Activated T-helper 1 cell treated with Interleukin-2 at 50 U/mL for 16 hours (primary cell): ENCODE measurements at regions not wholly inside any gene's neighbourhood (a gene's known extent, or its start where the extent isn't known, plus 50 kb on each side); places are given as distances from the start of the nearest gene placed in this dataset.
A peak's percentile ranks its signal among the peaks of the same experiment; 100 is the strongest.
"Not testable (repeated sequence)": the region's sequence is repeated elsewhere in the genome, so short reads cannot be mapped to it uniquely, and the experiment has no call there.

Experiments
- DNase-seq: peaks from one replicate; pipeline ENCODE4 v3.0.0-alpha.2; 2020; ENCODE audit warnings: low read depth

GRCh38 chr4:26175905-26176470 lies 144.8 kb upstream of the RBPJ start:
- DNase-seq: no peak

GRCh38 chr4:26176598-26177149 lies 144.1 kb upstream of the RBPJ start:
- no peak for DNase-seq

- DNase-seq: no peak
These were observed 142.0 kb upstream of the RBPJ start for GRCh38 chr4:26178854-26179253.

DNA sequence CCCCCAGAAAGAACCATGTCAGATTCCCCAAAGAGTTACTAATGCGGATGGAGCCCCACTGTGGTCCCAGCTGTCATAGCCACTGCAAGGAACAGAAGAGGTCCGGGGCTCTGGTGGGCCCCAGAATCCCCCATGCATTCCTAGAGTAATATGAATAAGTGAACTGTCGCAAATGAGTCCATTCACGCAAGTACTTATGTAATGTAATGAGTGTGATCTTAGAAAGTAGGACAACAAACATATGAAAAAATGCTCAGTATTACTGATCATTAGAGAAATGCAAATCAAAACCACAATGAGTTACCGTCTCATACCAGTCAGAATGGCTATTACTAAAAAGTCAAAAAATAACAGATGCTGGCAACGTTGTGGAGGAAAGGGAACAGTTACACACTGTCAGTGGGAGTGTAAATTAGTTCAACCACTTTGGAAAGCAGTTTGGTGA lies 141.5 kb upstream of the RBPJ start:
- DNase-seq: no peak

DNA sequence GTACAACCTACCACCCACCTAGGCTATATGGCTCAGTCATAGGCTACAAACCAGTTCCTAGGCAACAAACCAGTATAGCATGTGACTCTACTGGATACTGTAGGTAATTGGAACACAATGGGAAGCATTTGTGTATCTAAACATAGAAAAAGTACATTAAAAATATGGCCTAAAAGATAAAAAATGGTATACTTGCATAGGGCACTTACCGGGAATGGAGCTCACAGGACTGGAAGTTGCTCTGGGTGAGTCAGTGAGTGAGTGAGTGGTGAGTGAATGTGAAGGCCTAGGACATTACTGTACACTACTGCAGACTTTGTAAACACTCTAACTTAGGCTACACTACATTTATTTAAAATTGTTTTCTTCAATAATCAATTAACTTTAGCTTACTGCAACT lies 139.2 kb upstream of the RBPJ start:
- no peak for DNase-seq

DNA sequence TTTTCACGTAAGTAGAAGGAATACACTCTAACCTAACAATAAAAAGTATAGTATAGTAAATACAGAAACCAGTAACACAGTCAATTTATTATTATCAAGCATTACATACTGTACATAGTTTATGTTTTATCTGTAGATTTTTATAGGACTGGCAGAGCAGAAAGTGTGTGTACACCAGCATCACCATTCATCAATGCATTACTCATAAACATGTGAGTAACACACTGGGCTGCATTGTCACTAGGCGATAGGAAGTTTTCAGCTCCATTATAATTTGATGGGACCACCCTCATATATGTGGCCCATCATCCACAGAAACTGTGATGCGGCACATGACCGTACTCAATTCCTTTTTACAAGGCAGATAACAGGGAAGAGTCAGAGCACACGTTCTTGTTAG lies 137.8 kb upstream of the RBPJ start:
- no peak for DNase-seq

GRCh38 chr4:26185436-26185835 lies 135.4 kb upstream of the RBPJ start:
- DNase-seq: no peak

- DNase-seq: no peak
These were observed 129.5 kb upstream of the RBPJ start for GRCh38 chr4:26191353-26191752.

GRCh38 chr4:26192899-26193869 lies 127.6 kb upstream of the RBPJ start:
- no peak for DNase-seq

- no peak for DNase-seq
These were observed 126.0 kb upstream of the RBPJ start for GRCh38 chr4:26194764-26195163.

- DNase-seq: no peak
These were observed 124.2 kb upstream of the RBPJ start for GRCh38 chr4:26196567-26196966.

DNA sequence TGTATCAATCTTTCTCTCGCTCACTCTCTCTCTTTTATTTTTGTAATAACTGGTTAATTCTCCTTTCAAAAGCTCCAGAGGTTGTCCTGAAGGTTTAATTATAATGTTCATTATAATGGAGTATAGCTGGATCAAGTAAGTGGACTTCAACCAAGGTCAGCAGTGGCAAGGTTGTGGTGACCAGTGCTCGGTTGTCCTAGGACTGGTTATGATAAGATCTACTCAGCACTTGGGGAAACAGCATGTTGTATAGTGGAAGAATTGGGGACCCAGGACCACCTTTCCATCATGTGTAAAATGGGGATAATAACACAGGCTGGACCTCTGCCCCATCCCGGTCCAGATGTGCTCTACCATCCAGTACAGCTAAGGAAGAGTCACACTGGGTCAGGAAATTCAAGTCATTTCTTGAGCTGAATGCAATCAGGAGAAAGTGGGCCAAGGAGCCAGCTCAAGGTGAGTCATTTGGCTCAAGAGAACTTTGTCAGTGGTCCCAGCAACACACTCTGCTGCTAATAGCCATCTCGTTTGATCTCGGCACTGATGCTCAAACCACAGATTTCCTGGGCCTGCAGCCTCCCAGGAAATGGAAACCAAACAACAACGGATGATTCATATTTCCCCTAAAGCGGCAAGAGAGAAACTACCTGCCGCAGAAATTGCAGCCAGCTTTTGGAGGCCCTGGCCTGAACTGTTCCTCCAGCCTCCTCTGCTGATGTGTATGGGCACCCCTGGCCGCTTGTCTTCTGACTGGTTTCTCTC lies 123.6 kb upstream of the RBPJ start:
- DNase-seq: peak; percentile 48

GRCh38 chr4:26198931-26199330 lies 121.9 kb upstream of the RBPJ start:
- not testable (repeated sequence) for DNase-seq

- DNase-seq: no peak
These were observed 121.2 kb upstream of the RBPJ start for GRCh38 chr4:26199596-26199995.

- no peak for DNase-seq
These were observed 119.7 kb upstream of the RBPJ start for GRCh38 chr4:26201120-26201519.

DNA sequence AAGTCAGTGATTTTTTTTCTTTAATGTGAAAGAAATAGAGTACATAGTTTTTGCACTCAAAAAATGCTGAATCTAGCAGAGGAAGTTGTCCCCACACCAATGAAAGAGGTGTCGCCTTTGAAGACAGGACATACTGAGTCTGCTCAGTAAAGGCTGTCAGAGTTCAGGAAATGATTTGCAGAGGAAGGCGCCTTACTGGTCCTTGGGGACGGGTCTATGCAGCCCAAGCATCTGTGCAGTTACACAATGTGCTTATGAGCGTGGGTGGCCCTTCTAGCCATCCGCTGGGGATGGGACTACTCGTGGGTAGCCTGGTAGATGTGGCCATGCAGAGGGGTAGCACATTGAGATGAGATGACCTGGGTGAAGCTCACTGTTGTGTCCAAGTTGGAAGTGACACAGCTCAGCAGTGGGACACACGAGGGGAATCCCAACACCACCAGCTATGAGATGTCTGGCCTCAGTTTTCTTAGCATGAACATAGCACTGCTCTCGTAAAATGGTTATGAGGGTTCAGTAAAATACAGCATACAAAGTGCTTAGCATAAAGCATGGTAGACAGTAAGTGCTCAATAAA lies 116.5 kb upstream of the RBPJ start:
- peak; percentile 2 for DNase-seq

DNA sequence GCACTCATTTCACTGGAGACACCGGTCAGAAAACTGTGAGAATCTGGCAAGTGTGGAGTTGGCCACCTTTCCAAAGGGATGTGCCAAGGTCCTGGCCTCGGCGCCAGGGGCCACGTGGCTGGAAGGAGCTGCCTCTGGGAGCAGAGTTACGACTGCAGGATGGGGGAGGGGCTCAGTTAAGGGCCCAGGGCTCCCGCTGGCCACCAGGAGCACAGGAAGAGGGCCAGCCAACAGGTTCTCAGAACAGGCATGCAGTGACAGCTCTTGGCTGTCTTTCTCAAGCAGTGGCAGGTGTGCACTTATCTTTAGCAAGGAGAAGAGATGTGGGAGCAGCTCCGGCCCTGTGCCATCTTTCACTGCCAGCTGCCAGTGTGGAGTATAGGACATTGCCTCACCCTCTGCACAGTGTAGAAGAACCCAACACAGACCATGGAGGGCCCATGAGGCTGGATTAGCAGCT lies 115.9 kb upstream of the RBPJ start:
- DNase-seq: no peak

DNA sequence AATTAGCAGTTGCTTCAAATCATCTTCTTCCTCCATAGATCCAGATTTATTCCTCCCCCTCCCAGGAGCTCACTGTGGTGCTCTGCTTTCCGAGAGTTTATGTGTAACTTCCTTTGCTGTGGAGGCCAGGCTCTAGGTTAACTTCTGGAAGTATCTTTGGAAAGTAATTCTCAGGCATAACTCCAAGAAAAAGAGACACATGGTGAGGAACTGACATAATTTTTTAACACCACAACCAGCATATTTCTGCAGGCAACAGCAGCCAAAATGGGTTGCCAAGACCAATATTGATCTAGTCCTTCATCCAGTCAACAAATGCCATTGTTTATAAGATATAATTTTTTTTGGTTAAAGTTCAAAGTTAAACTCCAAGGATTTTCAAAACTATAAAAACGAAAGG lies 114.5 kb upstream of the RBPJ start:
- DNase-seq: no peak

- DNase-seq: no peak
These were observed 113.8 kb upstream of the RBPJ start for GRCh38 chr4:26206999-26207398.

GRCh38 chr4:26207631-26208030 lies 113.2 kb upstream of the RBPJ start:
- no peak for DNase-seq

GRCh38 chr4:26208237-26208994 lies 112.4 kb upstream of the RBPJ start:
- DNase-seq: no peak
